Activated CD8-positive, alpha-beta T cell treated with anti-CD3 and anti-CD28 coated beads for 36 hours (primary cell): ENCODE measurements at regions not wholly inside any gene's neighbourhood (a gene's known extent, or its start where the extent isn't known, plus 50 kb on each side); places are given as distances from the start of the nearest gene placed in this dataset.

Experiments
- ATAC-seq: fragments of 200-7000 bp; cut with Tn5 transposase; one replicate; pipeline ENCODE4 v1.10.0; 2021; ENCODE audit warnings: mild to moderate bottlenecking, moderate library complexity
- CTCF ChIA-PET: fragments of 350-600 bp; sonication (Branson Sonifier 250); formaldehyde crosslinking; loops from one replicate; lab custom pipeline; 2021; ENCODE audit warnings: antibody characterized with exemption; lab: Charles Lee
- POLR2A ChIA-PET: fragments of 350-600 bp; sonication (Branson Sonifier 250); formaldehyde crosslinking; loops from one replicate; lab custom pipeline; 2021; ENCODE audit warnings: antibody characterized with exemption; lab: Charles Lee
- DNase-seq: peaks from one replicate; pipeline ENCODE4 v3.0.0-alpha.2; 2020
- H3K27ac Mint-ChIP-seq: one replicate; pipeline ENCODE4 v1.8.0; 2021; ENCODE audit warnings: mild to moderate bottlenecking, mixed read lengths
- H3K27me3 Mint-ChIP-seq: one replicate; pipeline ENCODE4 v1.8.0; 2021; ENCODE audit warnings: mixed read lengths
- H3K36me3 Mint-ChIP-seq: one replicate; pipeline ENCODE4 v1.8.0; 2021; ENCODE audit warnings: low read depth, mixed read lengths
- H3K4me1 Mint-ChIP-seq: one replicate; pipeline ENCODE4 v1.8.0; 2021; ENCODE audit warnings: low read depth, mixed read lengths
- H3K4me3 Mint-ChIP-seq: one replicate; pipeline ENCODE4 v1.8.0; 2021; ENCODE audit warnings: mild to moderate bottlenecking, moderate library complexity, mixed read lengths
- H3K9me3 Mint-ChIP-seq: one replicate; pipeline ENCODE4 v1.8.0; 2021; ENCODE audit warnings: mixed read lengths
- intact Hi-C: fragments of 100-400 bp; cut with micrococcal nuclease; formaldehyde crosslinking; loops from one replicate; pipeline ENCODE4 v1.10.0; 2022
- TF ChIP-seq, protein P1 (sequence below): fragments of 200-600 bp; IDR thresholded peaks from one replicate; pipeline ENCODE4 v1.8.0; 2022; ENCODE audit warnings: antibody characterized with exemption, mild to moderate bottlenecking

DNA sequence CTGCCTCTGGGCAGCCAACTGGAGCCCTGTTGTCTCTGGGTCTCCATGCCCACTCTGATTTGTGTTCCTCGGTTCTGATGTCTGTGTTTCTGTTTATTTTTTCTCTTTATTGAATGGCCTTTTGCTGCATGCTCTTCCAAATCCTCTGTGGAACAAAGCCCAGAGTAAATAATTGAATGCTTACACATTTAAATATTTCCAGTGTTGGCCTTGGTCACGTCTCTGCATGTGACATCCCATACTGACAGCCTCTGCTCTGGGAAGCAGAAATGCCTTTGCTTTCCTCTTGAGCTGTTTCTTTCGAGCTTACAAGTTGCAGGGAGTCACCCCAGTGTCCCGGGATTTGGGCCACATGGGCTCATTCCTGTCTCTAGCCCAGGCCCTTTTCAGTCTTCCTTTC lies 267.9 kb downstream of the PTPRU start:
- ChIA-PET CTCF (no interaction called here), POLR2A (no interaction called here)
- H3K27me3 Mint-ChIP-seq = peaks cover 22% of the 10 kb centered on the region
- intact Hi-C loops = no loop called here
- no peak for ATAC-seq
- TF ChIP-seq, protein P1, sequence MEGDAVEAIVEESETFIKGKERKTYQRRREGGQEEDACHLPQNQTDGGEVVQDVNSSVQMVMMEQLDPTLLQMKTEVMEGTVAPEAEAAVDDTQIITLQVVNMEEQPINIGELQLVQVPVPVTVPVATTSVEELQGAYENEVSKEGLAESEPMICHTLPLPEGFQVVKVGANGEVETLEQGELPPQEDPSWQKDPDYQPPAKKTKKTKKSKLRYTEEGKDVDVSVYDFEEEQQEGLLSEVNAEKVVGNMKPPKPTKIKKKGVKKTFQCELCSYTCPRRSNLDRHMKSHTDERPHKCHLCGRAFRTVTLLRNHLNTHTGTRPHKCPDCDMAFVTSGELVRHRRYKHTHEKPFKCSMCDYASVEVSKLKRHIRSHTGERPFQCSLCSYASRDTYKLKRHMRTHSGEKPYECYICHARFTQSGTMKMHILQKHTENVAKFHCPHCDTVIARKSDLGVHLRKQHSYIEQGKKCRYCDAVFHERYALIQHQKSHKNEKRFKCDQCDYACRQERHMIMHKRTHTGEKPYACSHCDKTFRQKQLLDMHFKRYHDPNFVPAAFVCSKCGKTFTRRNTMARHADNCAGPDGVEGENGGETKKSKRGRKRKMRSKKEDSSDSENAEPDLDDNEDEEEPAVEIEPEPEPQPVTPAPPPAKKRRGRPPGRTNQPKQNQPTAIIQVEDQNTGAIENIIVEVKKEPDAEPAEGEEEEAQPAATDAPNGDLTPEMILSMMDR = no peak
- no peaks in the 10 kb centered on the region for H3K36me3 Mint-ChIP-seq
- H3K27ac Mint-ChIP-seq = no peak overlapping the region
- H3K4me1 Mint-ChIP-seq = no peaks in the 10 kb centered on the region
- no peak for DNase-seq
- no peaks in the 10 kb centered on the region for H3K9me3 Mint-ChIP-seq
- no peak overlapping the region for H3K4me3 Mint-ChIP-seq

DNA sequence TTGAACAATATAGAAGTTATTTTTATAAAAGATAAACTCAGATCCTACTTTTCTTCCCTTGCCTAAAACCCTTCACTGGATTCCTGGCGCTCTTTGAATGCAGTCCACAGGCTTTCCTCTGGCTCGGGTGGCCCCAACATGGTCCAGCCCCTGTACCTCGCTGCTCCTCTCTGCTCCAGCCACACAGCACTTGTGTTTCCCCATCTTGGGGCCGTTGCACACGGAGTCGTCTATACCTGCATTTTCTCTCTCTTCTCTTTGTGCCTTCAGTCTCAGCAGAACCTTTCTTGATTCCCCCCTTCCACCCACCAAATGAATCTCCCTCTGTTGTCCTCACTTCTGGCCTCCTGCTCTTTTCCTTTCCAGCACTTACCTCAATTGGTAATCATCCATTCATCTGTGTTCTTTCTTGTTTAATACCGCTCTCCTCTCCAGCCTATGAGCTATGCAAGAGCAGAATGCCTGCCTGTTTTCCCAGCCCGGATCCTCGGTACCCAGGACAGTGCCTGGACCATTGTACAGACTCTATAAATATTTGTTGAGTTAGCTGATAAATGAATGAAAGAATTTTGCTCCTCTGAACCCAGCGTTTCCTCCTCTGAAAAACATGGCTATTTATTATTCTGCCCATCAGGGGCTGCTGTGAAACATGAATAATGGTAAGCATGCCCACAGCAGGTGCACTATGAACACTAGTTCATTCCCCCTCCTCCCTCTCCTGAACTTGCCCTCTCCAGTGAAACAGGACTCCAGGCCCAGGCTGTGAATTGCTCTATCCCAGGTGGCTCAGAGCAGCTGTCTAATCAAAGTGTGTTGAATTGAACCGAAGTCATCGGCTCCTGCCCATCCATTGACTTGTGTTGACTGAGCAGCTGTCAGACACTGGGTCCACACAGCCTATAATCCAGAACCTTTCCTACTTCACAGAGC lies 266.9 kb downstream of the PTPRU start:
- ChIA-PET POLR2A (no interaction called here), CTCF (no interaction called here)
- no peak for DNase-seq

GRCh38 chr1:29502225-29502910 lies 266.0 kb downstream of the PTPRU start:
- Mint-ChIP-seq H3K9me3 (no peaks in the 10 kb centered on the region), H3K27ac (no peak overlapping the region), H3K4me1 (no peaks in the 10 kb centered on the region), H3K27me3 (peaks cover 33% of the 10 kb centered on the region), H3K4me3 (no peak overlapping the region), H3K36me3 (no peaks in the 10 kb centered on the region)
- ATAC-seq (no peak), DNase-seq (no peak)
- TF ChIP-seq, protein P1 = no peak
- ChIA-PET POLR2A (no interaction called here), CTCF (no interaction called here)
- intact Hi-C loops = no loop called here

More for the DNA sequence above, 266.9 kb downstream of the PTPRU start:
- ATAC-seq = no peak
- Mint-ChIP-seq H3K4me3 (no peak overlapping the region), H3K4me1 (no peaks in the 10 kb centered on the region), H3K36me3 (no peaks in the 10 kb centered on the region), H3K27me3 (peaks cover 28% of the 10 kb centered on the region), H3K27ac (no peak overlapping the region), H3K9me3 (no peaks in the 10 kb centered on the region)
- intact Hi-C loops = no loop called here
- TF ChIP-seq, protein P1 = no peak

- Mint-ChIP-seq H3K4me1 (no peaks in the 10 kb centered on the region), H3K36me3 (no peaks in the 10 kb centered on the region), H3K9me3 (no peaks in the 10 kb centered on the region), H3K27me3 (peaks cover 30% of the 10 kb centered on the region), H3K4me3 (no peak overlapping the region), H3K27ac (no peak overlapping the region)
- TF ChIP-seq, protein P1 = no peak
- CTCF ChIA-PET = no interaction called here
- POLR2A ChIA-PET = no interaction called here
- DNase-seq = no peak
- ATAC-seq = no peak
- intact Hi-C loops = no loop called here
Observed at GRCh38 chr1:29501227-29501976, 265.1 kb downstream of the PTPRU start.
